ENCODE measurements at regions not wholly inside any gene's neighbourhood (a gene's known extent, or its start where the extent isn't known, plus 50 kb on each side); places are given as distances from the start of the nearest gene placed in this dataset.

- TF ChIP-seq, protein P1, sequence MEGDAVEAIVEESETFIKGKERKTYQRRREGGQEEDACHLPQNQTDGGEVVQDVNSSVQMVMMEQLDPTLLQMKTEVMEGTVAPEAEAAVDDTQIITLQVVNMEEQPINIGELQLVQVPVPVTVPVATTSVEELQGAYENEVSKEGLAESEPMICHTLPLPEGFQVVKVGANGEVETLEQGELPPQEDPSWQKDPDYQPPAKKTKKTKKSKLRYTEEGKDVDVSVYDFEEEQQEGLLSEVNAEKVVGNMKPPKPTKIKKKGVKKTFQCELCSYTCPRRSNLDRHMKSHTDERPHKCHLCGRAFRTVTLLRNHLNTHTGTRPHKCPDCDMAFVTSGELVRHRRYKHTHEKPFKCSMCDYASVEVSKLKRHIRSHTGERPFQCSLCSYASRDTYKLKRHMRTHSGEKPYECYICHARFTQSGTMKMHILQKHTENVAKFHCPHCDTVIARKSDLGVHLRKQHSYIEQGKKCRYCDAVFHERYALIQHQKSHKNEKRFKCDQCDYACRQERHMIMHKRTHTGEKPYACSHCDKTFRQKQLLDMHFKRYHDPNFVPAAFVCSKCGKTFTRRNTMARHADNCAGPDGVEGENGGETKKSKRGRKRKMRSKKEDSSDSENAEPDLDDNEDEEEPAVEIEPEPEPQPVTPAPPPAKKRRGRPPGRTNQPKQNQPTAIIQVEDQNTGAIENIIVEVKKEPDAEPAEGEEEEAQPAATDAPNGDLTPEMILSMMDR (conservative IDR thresholded peaks at IDR 0.05; ENCODE audit: low read length): no peak
- TF ChIP-seq EZH2phosphoT487 (IDR thresholded peaks at IDR 0.05; ENCODE audit: borderline replicate concordance, low read depth, low read length): no peak
Measured at GRCh38 chr5:28734396-28734795, 1696.0 kb upstream of the CDH9 start.

All from OCI-LY7 (cell line).